ENCODE measurements at regions not wholly inside any gene's neighbourhood (a gene's known extent, or its start where the extent isn't known, plus 50 kb on each side); places are given as distances from the start of the nearest gene placed in this dataset.

DNA sequence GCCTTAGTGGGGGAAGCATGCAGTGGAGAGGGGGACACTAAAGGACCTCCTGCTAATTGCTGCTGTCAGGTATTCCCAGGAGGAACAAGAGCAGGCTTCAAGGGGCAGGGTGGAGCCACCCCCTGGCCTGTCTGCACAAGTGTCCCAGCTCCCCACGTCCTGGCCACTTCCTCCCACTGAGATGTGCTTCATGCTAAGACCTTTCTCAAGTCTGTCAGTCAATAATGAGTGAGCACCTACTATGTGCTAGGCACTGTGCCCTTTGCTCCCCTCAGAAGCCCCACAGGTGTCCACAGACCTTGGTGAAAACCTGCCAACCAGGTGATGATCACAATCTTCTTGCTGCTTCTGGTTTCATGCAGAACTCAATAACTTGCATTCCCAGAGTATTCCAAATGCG is 147.9 kb downstream of the UNC5CL start:
- DNase-seq (ENCODE audit: extremely low read depth, insufficient read length), result no peak
- H3K36me3 ChIP-seq (ENCODE audit: control insufficient read depth, insufficient read depth, low read length), result no peaks in the 10 kb centered on the region

DNA sequence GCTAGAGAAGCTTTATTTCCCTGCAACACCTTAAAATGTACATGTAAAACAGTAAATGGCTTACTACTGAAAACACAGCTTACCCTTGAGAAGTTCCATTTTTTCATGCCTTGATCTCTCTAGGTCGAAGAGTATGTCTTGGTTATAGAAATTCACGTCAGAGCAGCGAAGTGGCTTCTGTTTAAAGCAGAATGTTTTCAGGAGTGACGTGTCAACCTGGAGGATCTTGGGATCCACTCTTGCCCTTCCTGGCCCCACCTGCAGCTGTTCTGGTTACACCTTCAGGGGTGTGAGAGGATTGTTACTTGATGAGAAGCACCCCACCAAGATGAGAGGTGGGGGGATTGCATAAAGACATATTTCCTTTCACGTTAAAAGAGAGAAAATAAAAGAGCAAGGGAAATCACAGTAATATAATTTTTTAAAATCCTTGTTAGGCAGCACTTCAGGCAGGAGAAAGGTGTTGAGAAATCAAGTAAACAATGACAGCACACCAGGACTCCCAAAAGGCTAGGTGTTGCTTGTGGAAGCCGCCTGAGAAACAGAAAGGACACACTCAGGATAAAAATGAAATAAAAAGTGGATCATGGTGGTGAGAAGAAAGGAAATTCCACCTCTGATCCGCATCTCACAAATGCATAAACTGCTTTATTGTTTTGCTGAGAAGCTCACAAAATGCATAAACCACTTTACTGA is 149.7 kb downstream of the UNC5CL start:
- no peak for DNase-seq (ENCODE audit: extremely low read depth, insufficient read length)
- Histone ChIP-seq H3K27me3 (replicated peaks; ENCODE audit: control insufficient read depth, insufficient read depth, low read length) (peaks cover 3% of the 10 kb centered on the region; the same call in 1 of the 2 replicates), H3K36me3 (ENCODE audit: control insufficient read depth, insufficient read depth, low read length) (no peaks in the 10 kb centered on the region), H3K4me3 (replicated peaks; ENCODE audit: low read depth, low read length) (no peak overlapping the region)
- TF ChIP-seq, protein P1, sequence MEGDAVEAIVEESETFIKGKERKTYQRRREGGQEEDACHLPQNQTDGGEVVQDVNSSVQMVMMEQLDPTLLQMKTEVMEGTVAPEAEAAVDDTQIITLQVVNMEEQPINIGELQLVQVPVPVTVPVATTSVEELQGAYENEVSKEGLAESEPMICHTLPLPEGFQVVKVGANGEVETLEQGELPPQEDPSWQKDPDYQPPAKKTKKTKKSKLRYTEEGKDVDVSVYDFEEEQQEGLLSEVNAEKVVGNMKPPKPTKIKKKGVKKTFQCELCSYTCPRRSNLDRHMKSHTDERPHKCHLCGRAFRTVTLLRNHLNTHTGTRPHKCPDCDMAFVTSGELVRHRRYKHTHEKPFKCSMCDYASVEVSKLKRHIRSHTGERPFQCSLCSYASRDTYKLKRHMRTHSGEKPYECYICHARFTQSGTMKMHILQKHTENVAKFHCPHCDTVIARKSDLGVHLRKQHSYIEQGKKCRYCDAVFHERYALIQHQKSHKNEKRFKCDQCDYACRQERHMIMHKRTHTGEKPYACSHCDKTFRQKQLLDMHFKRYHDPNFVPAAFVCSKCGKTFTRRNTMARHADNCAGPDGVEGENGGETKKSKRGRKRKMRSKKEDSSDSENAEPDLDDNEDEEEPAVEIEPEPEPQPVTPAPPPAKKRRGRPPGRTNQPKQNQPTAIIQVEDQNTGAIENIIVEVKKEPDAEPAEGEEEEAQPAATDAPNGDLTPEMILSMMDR (IDR thresholded peaks at IDR 0.05; ENCODE audit: insufficient read depth, low read length, poor library complexity, severe bottlenecking), result no peak

More for the DNA sequence above, 147.9 kb downstream of the UNC5CL start:
- Histone ChIP-seq H3K27me3 (replicated peaks; ENCODE audit: control insufficient read depth, insufficient read depth, low read length) (0 out of 2 replicates have a peak, but pooled peaks cover 3% of the 10 kb centered on the region), H3K4me3 (replicated peaks; ENCODE audit: low read depth, low read length) (no peak overlapping the region)
- TF ChIP-seq, protein P1 (IDR thresholded peaks at IDR 0.05; ENCODE audit: insufficient read depth, low read length, poor library complexity, severe bottlenecking), result no peak

DNA sequence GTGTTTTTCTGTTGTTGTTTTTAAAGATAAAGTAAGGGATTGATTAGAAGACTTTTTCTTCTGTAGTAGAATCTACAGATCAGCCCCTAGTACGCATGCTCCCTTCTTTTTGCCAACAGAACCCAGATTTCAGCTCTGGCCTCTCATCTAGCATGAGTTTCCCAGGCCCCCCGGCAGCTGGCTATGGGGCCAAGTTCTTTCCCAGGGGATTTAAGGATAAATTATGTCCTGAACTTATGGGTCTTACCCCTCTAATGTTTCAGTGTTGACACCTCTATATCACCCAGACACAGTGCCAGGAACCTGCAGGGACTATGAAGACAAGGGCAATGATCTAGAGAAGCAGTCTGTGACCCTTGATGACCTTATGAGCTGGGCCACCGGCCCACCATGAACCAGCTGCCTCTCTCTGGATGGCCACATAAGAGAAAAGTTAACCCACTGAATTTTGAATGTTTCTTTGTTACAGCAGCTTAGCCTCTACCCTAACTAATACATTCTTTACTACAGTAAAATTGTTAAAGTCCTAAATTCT is 150.5 kb downstream of the UNC5CL start:
- TF ChIP-seq, protein P1 (IDR thresholded peaks at IDR 0.05; ENCODE audit: insufficient read depth, low read length, poor library complexity, severe bottlenecking), result no peak
- no peak for DNase-seq (ENCODE audit: extremely low read depth, insufficient read length)
- H3K36me3 ChIP-seq (ENCODE audit: control insufficient read depth, insufficient read depth, low read length), result no peaks in the 10 kb centered on the region
- no peak overlapping the region for H3K4me3 ChIP-seq (replicated peaks; ENCODE audit: low read depth, low read length)
- H3K27me3 ChIP-seq (replicated peaks; ENCODE audit: control insufficient read depth, insufficient read depth, low read length), result peaks cover 3% of the 10 kb centered on the region; the same call in 1 of the 2 replicates

DNA sequence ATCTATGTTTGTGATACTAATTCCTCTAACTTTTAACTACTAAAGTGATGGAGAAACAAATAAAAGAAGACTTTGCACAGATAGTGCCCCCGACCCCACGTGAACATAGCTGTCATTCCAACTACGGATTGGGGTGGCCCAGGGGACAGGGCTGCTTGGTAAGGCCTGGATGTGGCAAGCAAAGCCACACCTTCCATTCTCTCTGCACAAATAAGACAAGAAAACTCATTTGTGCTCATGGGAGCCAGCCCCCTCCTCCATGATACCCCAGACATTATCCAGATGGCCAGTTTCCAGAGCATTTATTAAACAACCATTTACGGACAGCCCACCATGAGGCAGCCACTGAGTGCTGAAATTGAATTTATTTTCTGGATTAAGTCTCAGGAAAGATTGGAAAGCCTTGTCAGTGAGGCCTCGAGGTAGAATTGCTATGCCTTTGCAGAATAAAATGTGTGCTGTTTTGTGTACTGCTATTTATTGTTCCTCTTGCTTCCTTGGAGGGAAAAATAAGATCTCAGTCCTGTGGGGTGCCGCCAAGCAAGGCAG is 151.2 kb downstream of the UNC5CL start:
- peaks cover 3% of the 10 kb centered on the region; the same call in 1 of the 2 replicates for H3K27me3 ChIP-seq (replicated peaks; ENCODE audit: control insufficient read depth, insufficient read depth, low read length)
- no peak overlapping the region for H3K4me3 ChIP-seq (replicated peaks; ENCODE audit: low read depth, low read length)
- H3K36me3 ChIP-seq (ENCODE audit: control insufficient read depth, insufficient read depth, low read length), result no peaks in the 10 kb centered on the region
- no peak for DNase-seq (ENCODE audit: extremely low read depth, insufficient read length)
- TF ChIP-seq, protein P1 (IDR thresholded peaks at IDR 0.05; ENCODE audit: insufficient read depth, low read length, poor library complexity, severe bottlenecking), result no peak

DNA sequence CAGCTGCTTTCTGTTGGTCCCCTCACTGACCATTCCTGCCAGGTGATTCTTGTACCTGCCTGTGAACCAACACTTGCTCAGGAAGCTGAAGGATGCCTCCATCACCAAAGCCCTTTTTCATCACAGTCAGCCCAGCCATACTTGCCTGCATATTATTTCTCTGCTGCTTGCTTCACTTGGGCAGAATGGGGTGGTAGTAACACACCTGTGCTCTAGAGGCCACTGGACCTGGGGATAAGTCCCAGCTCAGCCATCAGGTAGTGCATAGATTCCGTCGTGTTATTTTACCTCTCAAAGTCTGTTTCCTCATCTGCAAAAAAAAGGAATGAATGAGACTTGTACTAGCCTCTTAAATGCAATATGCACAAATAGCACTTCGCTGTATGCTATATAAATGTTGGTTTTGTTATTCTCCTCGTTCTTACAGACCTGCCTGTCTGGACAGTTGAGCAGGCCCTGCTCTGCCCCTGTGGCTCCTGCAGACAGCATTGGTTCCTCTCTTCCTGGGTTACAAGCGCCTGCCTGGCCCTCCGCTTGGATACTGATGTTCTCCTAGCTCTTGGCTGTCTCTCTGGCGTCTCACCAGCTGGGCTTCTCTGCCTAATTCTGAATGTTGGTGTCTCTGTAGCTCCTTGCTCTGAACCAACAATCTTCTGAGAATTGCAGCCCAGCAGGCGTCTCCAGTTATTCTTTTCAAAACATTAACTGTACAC is 151.8 kb downstream of the UNC5CL start:
- H3K27me3 ChIP-seq (replicated peaks; ENCODE audit: control insufficient read depth, insufficient read depth, low read length), result peaks cover 3% of the 10 kb centered on the region

More for the DNA sequence above, 151.8 kb downstream of the UNC5CL start:
- DNase-seq (ENCODE audit: extremely low read depth, insufficient read length), result no peak
- no peaks in the 10 kb centered on the region for H3K36me3 ChIP-seq (ENCODE audit: control insufficient read depth, insufficient read depth, low read length)
- TF ChIP-seq, protein P1 (IDR thresholded peaks at IDR 0.05; ENCODE audit: insufficient read depth, low read length, poor library complexity, severe bottlenecking), result no peak
- H3K4me3 ChIP-seq (replicated peaks; ENCODE audit: low read depth, low read length), result no peak overlapping the region

Measured in GM06990 (cell line).